Stimulated activated CD8-positive, alpha-beta memory T cell treated with anti-CD3 and anti-CD28 coated beads, Interleukin-15, amount 100 ng/mL, for 1 hour (primary cell): ENCODE measurements at regions not wholly inside any gene's neighbourhood (a gene's known extent, or its start where the extent isn't known, plus 50 kb on each side); places are given as distances from the start of the nearest gene placed in this dataset.

ENCODE experiments used
- DNase-seq: peaks from one replicate; pipeline ENCODE4 v3.0.0-alpha.2; 2020; ENCODE audit warnings: low read depth

DNA sequence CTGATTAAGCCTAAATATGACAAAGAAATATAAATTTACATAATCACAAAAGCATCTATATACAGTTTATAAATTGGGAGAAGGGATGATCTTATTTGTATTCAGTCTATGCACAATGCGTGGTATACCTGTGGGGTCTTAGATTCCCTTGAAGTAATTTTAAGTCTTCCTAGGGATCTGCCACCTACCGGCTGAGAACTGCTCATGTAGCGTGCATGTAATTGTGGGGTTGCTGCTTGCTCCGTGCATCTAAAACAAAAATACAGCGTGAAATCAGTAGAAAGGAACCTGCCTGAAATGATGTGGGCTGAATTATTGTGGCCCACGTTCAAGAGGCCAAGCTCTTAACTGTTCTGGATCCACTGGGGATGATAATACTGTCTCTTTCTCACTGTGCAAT is 187.3 kb downstream of the MBOAT1 start:
- DNase-seq: no peak

DNA sequence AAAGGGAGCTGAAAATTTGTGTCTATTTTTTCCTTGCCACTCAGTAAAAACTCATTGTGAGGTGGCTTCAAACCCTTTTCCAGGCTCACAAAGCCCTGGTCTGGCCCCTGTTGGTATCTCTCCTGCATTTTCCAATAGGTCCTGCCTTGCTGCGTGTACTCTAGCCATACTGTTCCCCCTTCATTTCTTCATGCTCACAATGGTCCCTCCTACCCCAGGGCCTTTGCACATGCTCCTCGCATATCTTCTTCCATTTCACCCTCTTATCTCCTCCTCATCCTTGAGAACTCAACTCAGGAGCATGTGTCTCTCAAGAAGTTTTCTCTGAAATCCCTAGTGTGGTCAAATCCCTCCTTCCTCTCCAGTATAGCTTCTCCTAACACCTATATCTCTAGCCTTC is 186.6 kb downstream of the MBOAT1 start:
- no peak for DNase-seq

DNA sequence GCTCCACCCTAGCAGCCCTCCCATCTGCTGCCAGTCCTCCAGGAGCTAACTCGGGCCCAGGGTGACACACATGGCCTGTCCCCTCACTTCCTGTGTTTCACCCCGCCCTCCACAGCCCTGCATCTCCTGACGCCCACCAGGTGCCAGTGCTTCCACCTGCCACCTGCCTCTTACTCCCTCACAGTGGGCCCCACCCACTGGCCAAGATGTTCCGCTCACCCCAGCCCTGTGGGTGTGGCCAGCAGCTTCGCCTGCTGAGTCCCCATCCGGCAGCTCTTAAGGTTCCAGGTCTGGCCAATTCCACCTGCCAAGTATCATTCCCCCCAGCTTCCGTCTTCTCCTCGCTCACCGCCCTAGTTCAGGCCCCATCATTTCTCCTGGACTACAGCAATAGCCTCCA is 184.1 kb downstream of the MBOAT1 start:
- DNase-seq: no peak

DNA sequence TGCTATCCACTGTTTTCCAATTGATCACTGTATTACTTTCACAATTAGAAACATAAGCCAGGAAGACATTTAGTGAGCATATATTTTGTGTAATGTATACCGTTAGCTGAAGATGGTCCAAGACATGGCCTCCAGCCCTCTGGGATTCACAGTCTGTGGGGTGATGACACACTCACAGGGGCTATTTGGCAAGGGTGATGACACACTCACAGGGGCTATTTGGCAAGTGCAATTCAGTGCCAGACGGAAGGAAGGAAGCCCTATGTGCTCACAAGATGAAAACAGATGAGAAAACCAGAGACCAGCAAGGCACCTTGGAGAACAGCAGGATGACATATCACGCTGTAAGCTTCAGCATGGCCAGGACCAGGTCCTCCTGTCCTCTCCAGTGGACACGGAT is 183.7 kb downstream of the MBOAT1 start:
- DNase-seq: no peak

DNA sequence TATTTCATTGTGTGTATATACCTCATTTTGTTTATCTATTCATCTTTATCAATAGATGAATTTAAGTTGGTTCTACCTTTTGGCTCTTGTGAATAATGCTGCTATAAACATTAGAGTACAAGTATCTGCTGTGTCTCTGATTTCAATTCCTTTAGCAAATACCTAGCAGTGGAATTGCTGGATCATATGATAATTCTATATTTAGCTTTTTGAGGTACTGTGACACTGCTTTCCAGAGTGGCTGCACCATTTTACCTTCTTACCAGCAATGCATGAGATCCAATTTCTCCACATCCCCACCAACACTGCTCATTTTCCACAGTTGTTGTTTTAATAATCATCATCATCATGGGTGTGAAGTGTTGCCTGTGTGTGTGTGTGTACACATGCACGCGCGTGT is 182.3 kb downstream of the MBOAT1 start:
- DNase-seq: no peak

DNA sequence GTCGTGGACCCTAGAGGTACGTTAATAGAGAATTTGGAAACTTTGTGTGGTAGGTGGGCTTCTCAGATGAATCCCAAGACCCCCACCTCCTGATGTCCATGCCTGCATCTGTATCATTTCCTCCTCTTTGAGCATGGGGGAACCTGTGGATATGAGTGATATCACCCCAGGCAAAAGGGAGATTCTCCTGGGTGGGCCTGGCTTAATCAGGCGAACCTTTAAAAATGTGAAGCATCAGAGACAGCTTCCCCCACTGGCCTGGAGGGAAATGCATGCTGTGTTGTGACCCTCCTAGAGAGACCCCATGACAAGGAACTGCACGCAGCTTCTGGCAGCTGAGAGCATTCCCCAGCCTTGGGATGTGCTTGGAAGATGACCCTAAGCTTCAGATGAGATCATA is 180.9 kb downstream of the MBOAT1 start:
- no peak for DNase-seq

DNA sequence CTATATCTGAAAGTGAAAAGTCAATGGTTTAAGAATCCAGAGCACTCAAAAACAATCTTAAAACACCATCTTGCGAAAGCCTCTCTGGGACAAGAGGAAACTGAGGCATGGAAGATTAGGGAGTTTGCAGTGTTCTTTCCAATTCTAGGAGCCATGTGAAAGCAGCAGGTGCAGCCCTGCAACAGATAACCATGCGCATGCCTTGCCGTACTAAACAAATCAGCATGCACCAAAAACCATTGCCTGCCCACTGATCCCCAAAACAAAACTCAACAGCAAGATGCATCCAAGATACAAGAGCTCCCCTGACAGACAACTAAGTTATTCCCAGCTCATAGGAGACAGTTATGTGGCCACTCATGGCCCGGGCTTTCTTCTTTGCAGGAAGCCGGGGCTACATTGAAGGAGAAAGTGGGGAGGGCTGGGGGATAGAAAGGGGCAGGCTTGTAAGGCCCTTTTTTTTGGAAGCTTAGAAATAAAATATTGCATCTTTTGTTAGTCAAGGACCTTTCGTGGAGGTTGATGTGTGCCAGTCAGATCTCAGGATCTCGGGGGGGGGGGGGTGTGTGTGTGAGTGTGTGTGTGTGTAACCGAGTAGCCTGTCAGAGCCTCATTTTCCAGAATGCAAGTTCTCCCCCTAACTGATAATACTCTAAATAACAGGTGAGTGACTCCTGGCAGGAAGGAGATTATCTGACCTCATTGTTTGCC is 178.4 kb downstream of the MBOAT1 start:
- no peak for DNase-seq

DNA sequence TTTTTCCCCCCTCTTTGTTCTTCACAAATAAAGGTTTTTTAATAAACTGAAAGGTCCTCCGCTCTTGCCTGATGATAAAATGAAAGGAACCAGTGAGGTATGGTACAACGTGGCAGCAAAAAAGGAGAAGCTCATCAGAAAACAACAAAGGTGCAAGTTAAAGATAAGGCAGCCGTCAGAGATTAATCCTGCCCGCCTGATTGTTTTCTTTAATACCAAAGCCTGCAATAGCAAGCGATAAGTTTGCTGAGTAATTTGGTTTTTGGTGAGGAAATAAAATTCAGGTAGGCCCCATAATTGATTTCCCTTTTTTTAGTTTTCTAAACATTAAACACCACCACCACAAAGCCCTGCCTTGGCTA is 177.9 kb downstream of the MBOAT1 start:
- DNase-seq: no peak

DNA sequence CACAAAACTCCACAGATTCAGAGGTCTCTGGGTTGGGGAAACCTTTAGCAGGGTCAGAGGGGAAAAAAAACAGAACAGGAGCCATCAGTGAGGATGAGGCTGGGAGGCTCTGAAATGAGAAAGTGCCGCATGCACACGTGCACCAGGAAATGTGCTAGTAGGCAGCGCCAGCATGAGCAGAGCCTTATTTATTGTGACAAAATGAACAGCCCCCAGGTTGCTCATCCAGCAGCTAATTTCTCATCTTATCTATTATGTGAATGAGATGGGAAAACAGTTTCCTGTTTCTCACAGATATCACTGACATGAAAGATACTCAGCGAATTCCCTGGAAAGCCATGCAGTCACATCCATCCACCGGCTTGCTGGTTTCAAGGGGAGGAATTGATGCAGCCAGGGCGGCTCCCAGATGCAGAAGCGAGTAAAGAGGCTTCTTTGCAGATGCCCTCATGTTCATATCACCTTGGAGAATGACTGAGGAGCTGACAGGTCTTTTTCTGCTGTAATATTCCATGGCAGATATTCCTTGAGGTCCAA is 176.1 kb downstream of the MBOAT1 start:
- DNase-seq: no peak

DNA sequence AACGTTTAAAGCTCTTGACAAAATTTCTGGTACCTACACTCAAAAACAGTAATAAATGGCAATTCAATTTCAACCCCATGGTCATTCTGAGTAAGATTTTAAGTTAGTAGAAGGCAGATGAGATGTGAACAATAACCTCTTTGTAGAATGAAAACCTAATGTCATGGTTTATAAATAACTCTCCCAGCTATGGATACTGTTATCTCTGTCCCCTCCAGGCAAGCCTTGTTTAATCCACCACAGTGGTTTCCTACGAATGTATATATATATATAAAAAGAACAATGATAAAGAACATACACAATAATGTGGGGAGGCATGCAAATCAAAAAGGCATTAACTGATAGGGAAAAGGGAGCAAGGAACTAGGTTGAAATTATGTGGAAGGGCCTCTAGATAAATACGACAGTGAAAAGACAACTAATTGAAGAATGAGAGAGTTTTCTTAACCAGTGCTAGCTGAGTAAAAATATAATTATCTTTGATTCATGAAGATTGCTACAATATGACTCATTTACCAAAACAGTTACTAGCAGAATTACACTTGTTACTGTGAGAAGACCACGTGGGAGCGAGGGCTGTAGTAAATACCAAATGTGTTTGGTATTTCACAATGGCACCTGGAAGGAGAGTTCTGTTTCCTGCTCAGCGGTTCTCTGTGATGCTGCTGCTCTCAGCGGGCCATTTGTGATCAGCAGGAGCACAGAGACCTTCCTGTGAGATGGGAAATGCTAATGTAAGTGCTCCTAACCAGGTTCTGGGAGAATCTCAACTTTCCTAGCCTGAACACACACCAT is 173.7 kb downstream of the MBOAT1 start:
- no peak for DNase-seq

DNA sequence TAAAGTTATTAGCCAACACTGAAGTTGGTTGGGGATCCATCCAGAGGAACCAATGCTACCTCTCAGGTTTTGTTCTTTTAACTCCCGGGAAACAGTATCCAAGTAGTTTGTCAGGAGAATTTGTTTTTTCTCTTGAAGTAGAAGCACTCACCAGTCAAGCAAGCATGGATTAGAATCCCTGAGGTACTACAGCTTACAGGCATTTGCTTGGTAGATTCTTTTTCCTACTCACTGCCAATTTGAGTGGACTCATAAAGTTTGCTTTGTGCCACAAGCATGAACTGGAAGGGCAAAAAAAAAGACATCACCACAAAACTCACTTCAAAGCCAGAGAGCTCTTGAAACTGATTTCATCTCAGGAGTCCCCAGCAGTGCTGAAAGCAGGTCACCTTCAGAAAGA is 167.4 kb downstream of the MBOAT1 start:
- DNase-seq: no peak
